ENCODE measurements at regions not wholly inside any gene's neighbourhood (a gene's known extent, or its start where the extent isn't known, plus 50 kb on each side); places are given as distances from the start of the nearest gene placed in this dataset.

DNA sequence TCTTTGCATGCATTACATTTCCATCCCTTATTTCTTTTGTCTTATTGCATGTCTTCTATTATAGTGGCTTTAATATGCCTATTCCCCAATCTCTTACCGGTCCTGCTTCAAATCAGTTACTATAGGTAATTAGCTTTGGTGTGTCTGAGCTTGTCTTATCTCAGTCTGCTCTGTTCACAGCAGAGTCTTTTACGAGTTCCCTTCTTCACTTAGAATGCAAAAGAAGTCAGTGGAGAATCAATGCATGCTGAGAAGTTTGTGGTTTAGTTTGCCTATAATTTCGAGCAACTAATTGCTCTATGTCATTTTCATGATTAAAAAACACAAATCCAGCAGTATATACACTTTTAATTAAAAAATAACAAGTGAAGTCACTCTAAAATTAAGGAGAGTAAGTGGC, 545.0 kb downstream of the SLCO4C1 start:
- TF ChIP-seq CTCF (IDR thresholded peaks at IDR 0.05) (no peak), POLR2A (IDR thresholded peaks at IDR 0.05) (no peak)

All from uterus (tissue), 2 donors.